Parathyroid adenoma (tissue), 2 donors: ENCODE measurements at regions not wholly inside any gene's neighbourhood (a gene's known extent, or its start where the extent isn't known, plus 50 kb on each side); places are given as distances from the start of the nearest gene placed in this dataset.

Experiments
- H2AFZ ChIP-seq: fragments of 300-600 bp; sonication (generic); one replicate; pipeline ENCODE4 v1.7.0; 2017; ENCODE audit warnings: antibody characterized with exemption, mild to moderate bottlenecking
- H3K27ac ChIP-seq: fragments of 300-600 bp; sonication (generic); one replicate; pipeline ENCODE4 v1.7.0; 2017
- H3K27me3 ChIP-seq: fragments of 300-600 bp; sonication (generic); one replicate; pipeline ENCODE4 v1.7.0; 2017; ENCODE audit warnings: low read length; ENCODE audit not compliant: control insufficient read depth, insufficient read depth
- H3K36me3 ChIP-seq: fragments of 300-600 bp; sonication (generic); one replicate; pipeline ENCODE4 v1.7.0; 2017; ENCODE audit warnings: low read length; ENCODE audit not compliant: control insufficient read depth, insufficient read depth
- H3K4me1 ChIP-seq: fragments of 300-600 bp; sonication (generic); one replicate; pipeline ENCODE4 v1.7.0; 2017; ENCODE audit warnings: control low read depth
- H3K4me2 ChIP-seq: fragments of 300-600 bp; sonication (generic); one replicate; pipeline ENCODE4 v1.7.0; 2017; ENCODE audit warnings: low read length
- H3K4me3 ChIP-seq: fragments of 300-600 bp; sonication (generic); one replicate; pipeline ENCODE4 v1.7.0; 2017; ENCODE audit warnings: low read depth, low read length
- H3K79me2 ChIP-seq: fragments of 300-600 bp; sonication (generic); one replicate; pipeline ENCODE4 v1.7.0; 2017; ENCODE audit warnings: control low read depth
- H3K9ac ChIP-seq: fragments of 300-600 bp; sonication (generic); one replicate; pipeline ENCODE4 v1.7.0; 2017; ENCODE audit warnings: mild to moderate bottlenecking
- H3K9me3 ChIP-seq: fragments of 300-600 bp; sonication (generic); one replicate; pipeline ENCODE4 v1.7.0; 2017; ENCODE audit warnings: low read length; ENCODE audit not compliant: control insufficient read depth
- CTCF ChIP-seq: fragments of 300-600 bp; sonication (generic); IDR thresholded peaks from one replicate; pipeline ENCODE4 v1.7.0; 2017; ENCODE audit warnings: antibody characterized with exemption, mild to moderate bottlenecking
- donor health status: primary hyperparathyroidism.

DNA sequence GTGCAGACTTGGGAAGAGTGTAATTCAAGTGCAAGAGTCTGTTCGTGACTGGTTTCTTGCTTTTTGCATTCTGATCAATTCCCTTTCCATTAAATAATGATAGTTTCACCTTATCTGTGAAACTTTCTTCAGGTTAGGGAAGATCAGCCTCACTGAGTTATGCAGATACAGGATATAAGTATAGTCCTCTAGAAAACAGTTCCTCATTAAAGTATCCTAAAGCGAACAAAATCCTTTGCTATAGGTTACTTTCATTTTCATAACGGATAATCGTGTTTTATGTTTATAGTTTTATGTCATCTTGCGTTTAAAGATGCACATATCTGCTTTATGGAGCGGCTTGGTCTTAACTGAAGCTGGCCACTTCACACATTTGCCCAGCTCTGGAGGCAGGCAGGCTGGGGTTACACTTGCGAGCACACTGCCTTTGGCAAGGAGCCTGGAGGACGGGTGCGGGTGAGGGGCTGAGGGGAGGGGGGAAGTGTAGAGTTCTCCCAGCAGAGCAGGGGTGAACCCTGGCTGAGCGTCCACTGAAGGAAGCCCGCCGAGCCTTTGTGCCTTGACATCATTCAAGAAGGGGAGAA is 123.5 kb upstream of the IFNGR1 start:
- no peak overlapping the region for H3K9ac ChIP-seq
- H2AFZ ChIP-seq, result no peak overlapping the region
- TF ChIP-seq CTCF, result no peak
- no peaks in the 10 kb centered on the region for H3K79me2 ChIP-seq
- H3K27ac ChIP-seq, result no peak overlapping the region
- H3K4me1 ChIP-seq, result no peaks in the 10 kb centered on the region
- H3K4me3 ChIP-seq, result no peak overlapping the region
- H3K9me3 ChIP-seq, result no peaks in the 10 kb centered on the region
- no peaks in the 10 kb centered on the region for H3K27me3 ChIP-seq
- no peak overlapping the region for H3K4me2 ChIP-seq
- no peaks in the 10 kb centered on the region for H3K36me3 ChIP-seq

GRCh38 chr6:137341681-137342195 is 122.6 kb upstream of the IFNGR1 start:
- Histone ChIP-seq H3K27ac (no peak overlapping the region), H3K4me1 (no peaks in the 10 kb centered on the region), H3K79me2 (no peaks in the 10 kb centered on the region), H3K4me3 (no peak overlapping the region), H3K9ac (no peak overlapping the region), H3K4me2 (no peak overlapping the region), H2AFZ (no peak overlapping the region), H3K36me3 (no peaks in the 10 kb centered on the region), H3K27me3 (no peaks in the 10 kb centered on the region), H3K9me3 (no peaks in the 10 kb centered on the region)
- no peak for TF ChIP-seq CTCF

DNA sequence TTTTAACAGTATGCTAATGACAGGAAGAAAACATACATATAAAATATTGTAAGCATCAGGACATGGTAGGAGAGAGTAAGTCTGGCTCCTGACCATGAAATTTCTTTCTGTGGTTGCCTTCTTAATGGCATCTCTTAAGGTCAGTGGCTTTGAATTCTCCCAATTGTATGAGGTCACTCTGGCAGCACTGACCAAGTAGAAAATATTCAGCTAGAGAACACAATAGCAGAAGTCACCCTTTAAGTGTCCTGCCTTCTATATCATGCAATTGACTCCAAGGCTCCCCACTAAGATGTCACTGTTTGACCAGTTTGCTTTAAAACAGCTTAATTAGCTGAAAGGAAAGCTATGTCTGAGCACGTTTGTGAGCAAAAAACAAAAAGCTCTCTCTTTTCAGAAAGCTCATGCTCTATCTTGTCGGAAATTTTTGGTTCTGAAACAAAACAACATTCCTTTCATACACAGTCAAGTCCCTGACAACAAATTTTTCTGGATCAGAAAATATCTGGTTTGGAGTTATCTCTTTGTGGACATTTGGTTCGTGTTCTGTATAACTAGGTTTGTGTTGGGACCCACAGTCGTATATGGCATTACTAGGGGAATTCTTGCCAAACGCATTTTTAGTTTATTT is 120.9 kb upstream of the IFNGR1 start:
- Histone ChIP-seq H3K4me1 (no peaks in the 10 kb centered on the region), H3K9me3 (no peaks in the 10 kb centered on the region), H3K4me2 (peak overlapping the region; percentile 39), H3K79me2 (no peaks in the 10 kb centered on the region), H3K4me3 (no peak overlapping the region), H3K36me3 (no peaks in the 10 kb centered on the region), H2AFZ (no peak overlapping the region), H3K27me3 (no peaks in the 10 kb centered on the region), H3K27ac (no peak overlapping the region), H3K9ac (no peak overlapping the region)
- TF ChIP-seq CTCF, result no peak

GRCh38 chr6:137334884-137335283 is 115.7 kb upstream of the IFNGR1 start:
- Histone ChIP-seq H3K27me3 (no peaks in the 10 kb centered on the region), H3K9me3 (no peaks in the 10 kb centered on the region), H3K4me3 (no peak overlapping the region), H3K36me3 (no peaks in the 10 kb centered on the region), H3K27ac (no peak overlapping the region), H2AFZ (no peak overlapping the region), H3K4me2 (no peak overlapping the region), H3K79me2 (no peaks in the 10 kb centered on the region), H3K4me1 (no peaks in the 10 kb centered on the region), H3K9ac (no peak overlapping the region)
- TF ChIP-seq CTCF, result no peak

DNA sequence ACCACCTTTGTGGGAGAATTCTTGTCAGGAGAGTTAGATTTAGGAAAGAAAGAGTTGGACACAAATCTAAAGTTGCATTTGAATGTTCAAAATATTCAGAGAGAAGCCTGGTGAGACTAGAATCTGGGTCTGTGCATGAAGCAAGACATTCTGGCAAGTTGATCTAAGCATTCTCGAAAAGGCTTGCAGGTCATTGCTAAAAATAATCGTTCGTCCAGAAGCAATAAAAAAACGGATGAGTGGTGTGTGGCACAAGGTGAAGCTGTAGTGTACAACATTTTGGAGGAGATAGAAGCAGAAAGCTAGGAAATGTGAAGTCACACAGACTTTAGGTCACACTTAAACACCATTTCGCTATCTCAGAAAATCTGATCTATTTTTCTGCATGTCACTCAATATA is 114.9 kb upstream of the IFNGR1 start:
- Histone ChIP-seq H3K4me1 (no peaks in the 10 kb centered on the region), H3K9ac (no peak overlapping the region), H3K79me2 (no peaks in the 10 kb centered on the region), H3K4me3 (no peak overlapping the region), H3K4me2 (no peak overlapping the region), H3K27me3 (no peaks in the 10 kb centered on the region), H2AFZ (no peak overlapping the region), H3K9me3 (no peaks in the 10 kb centered on the region), H3K27ac (no peak overlapping the region), H3K36me3 (no peaks in the 10 kb centered on the region)
- TF ChIP-seq CTCF, result no peak
